WTC11 (cell line): ENCODE measurements at regions not wholly inside any gene's neighbourhood (a gene's known extent, or its start where the extent isn't known, plus 50 kb on each side); places are given as distances from the start of the nearest gene placed in this dataset.

ENCODE experiments used
- ATAC-seq: fragments of 200-7000 bp; cut with Tn5 transposase; 2 replicates; pipeline ENCODE4 v1.10.0; 2021; ENCODE audit warnings: mild to moderate bottlenecking, moderate library complexity
- CTCF ChIA-PET: fragments of 300-600 bp; sonication (Branson Sonifier 250); formaldehyde crosslinking; loops from one replicate; lab custom pipeline; 2021; ENCODE audit warnings: antibody characterized with exemption; lab: Charles Lee
- POLR2A ChIA-PET: fragments of 350-600 bp; sonication (Branson Sonifier 250); formaldehyde crosslinking; loops from one replicate; lab custom pipeline; 2021; ENCODE audit warnings: antibody characterized with exemption; lab: Charles Lee
- DNase-seq: peaks from one replicate; pipeline ENCODE4 v3.0.0; 2021; ENCODE audit warnings: low spot score
- H3K27ac Mint-ChIP-seq: 2 replicates; pipeline ENCODE4 v1.8.0; 2021; ENCODE audit warnings: mixed read lengths
- H3K27me3 Mint-ChIP-seq: 2 replicates; pipeline ENCODE4 v1.8.0; 2021; ENCODE audit warnings: low read depth, mild to moderate bottlenecking, moderate library complexity, mixed read lengths
- H3K36me3 Mint-ChIP-seq: 2 replicates; pipeline ENCODE4 v1.8.0; 2021; ENCODE audit warnings: mixed read lengths
- H3K4me1 Mint-ChIP-seq: 2 replicates; pipeline ENCODE4 v1.8.0; 2022; ENCODE audit warnings: mixed read lengths
- H3K4me3 Mint-ChIP-seq: 2 replicates; pipeline ENCODE4 v1.8.0; 2021; ENCODE audit warnings: mild to moderate bottlenecking, moderate library complexity, mixed read lengths
- H3K9me3 Mint-ChIP-seq: 2 replicates; pipeline ENCODE4 v1.8.0; 2021; ENCODE audit warnings: mixed read lengths
- FOXP1 ChIP-seq: sonication (generic); formaldehyde crosslinking; IDR thresholded peaks from 2 replicates; pipeline ENCODE4 v1.8.0; 2022; ENCODE audit warnings: missing genetic modification reagents, mild to moderate bottlenecking, moderate library complexity, borderline replicate concordance
- GABPB1 ChIP-seq: sonication (generic); formaldehyde crosslinking; IDR thresholded peaks from 2 replicates; pipeline ENCODE4 v1.8.1; 2023; ENCODE audit warnings: mild to moderate bottlenecking, missing genetic modification reagents
- IRF2 ChIP-seq: sonication (generic); formaldehyde crosslinking; IDR thresholded peaks from 2 replicates; pipeline ENCODE4 v1.8.0; 2022; ENCODE audit warnings: low read depth, missing genetic modification reagents, borderline replicate concordance
- JAZF1 ChIP-seq: fragments of 250-450 bp; sonication (Bioruptor Pico); IDR thresholded peaks from 2 replicates; pipeline ENCODE4 v1.9.0; 2021; ENCODE audit warnings: moderate library complexity, mild to moderate bottlenecking, inconsistent platforms
- JUN ChIP-seq: sonication (generic); formaldehyde crosslinking; IDR thresholded peaks from 2 replicates; pipeline ENCODE4 v1.8.0; 2023; ENCODE audit warnings: mild to moderate bottlenecking, missing genetic modification reagents
- MYBL2 ChIP-seq: sonication (generic); formaldehyde crosslinking; IDR thresholded peaks from 2 replicates; pipeline ENCODE4 v1.8.1; 2023; ENCODE audit warnings: mild to moderate bottlenecking, moderate library complexity, missing genetic modification reagents
- NFE2L1 ChIP-seq: sonication (generic); formaldehyde crosslinking; IDR thresholded peaks from 2 replicates; pipeline ENCODE4 v1.8.1; 2023; ENCODE audit warnings: missing genetic modification reagents
- NFYB ChIP-seq: sonication (generic); formaldehyde crosslinking; conservative IDR thresholded peaks from 2 replicates; pipeline ENCODE4 v1.8.0; 2022; ENCODE audit warnings: low read depth, missing genetic modification reagents
- NR1H2 ChIP-seq: sonication (generic); formaldehyde crosslinking; IDR thresholded peaks from 2 replicates; pipeline ENCODE4 v1.9.0; 2021; ENCODE audit warnings: mild to moderate bottlenecking, moderate library complexity, missing genetic modification reagents
- NR3C1 ChIP-seq: sonication (generic); formaldehyde crosslinking; conservative IDR thresholded peaks from 2 replicates; pipeline ENCODE4 v1.8.1; 2023; ENCODE audit warnings: low read depth, mild to moderate bottlenecking, missing genetic modification reagents
- SMAD4 ChIP-seq: sonication (generic); formaldehyde crosslinking; IDR thresholded peaks from 2 replicates; pipeline ENCODE4 v1.8.0; 2022; ENCODE audit warnings: mild to moderate bottlenecking, missing genetic modification reagents
- TEAD4 ChIP-seq: sonication (generic); formaldehyde crosslinking; IDR thresholded peaks from 2 replicates; pipeline ENCODE4 v1.8.0; 2022; ENCODE audit warnings: mild to moderate bottlenecking, missing genetic modification reagents
- ZNF138 ChIP-seq: sonication (generic); formaldehyde crosslinking; conservative IDR thresholded peaks from 2 replicates; pipeline ENCODE4 v1.8.1; 2022; ENCODE audit warnings: mild to moderate bottlenecking, moderate library complexity, missing genetic modification reagents
- ZNF671 ChIP-seq: fragments of 250-450 bp; sonication (Bioruptor Pico); IDR thresholded peaks from 2 replicates; pipeline ENCODE4 v1.8.0; 2021; ENCODE audit warnings: mild to moderate bottlenecking
- TF ChIP-seq, protein P1 (sequence below): fragments of 250-450 bp; sonication (Bioruptor Pico); IDR thresholded peaks from 2 replicates; pipeline ENCODE4 v2.1.2; 2022; ENCODE audit warnings: mild to moderate bottlenecking, moderate library complexity
- TF ChIP-seq, protein P2 (sequence below): sonication (generic); formaldehyde crosslinking; IDR thresholded peaks from 2 replicates; pipeline ENCODE4 v1.8.1; 2023; ENCODE audit warnings: mild to moderate bottlenecking, missing genetic modification reagents, moderate library complexity
- TF ChIP-seq, protein P3 (sequence below): sonication (generic); formaldehyde crosslinking; IDR thresholded peaks from 2 replicates; pipeline ENCODE4 v1.8.1; 2023; ENCODE audit warnings: mild to moderate bottlenecking, missing genetic modification reagents, moderate library complexity
- TF ChIP-seq, protein P4 (sequence below): sonication (generic); formaldehyde crosslinking; IDR thresholded peaks from 2 replicates; pipeline ENCODE4 v1.8.1; 2023; ENCODE audit warnings: mild to moderate bottlenecking, missing genetic modification reagents, borderline replicate concordance
- TF ChIP-seq, protein P5 (sequence below): fragments of 250-450 bp; sonication (Bioruptor Pico); IDR thresholded peaks from 2 replicates; pipeline ENCODE4 v1.9.0; 2021; ENCODE audit warnings: mild to moderate bottlenecking
- TF ChIP-seq, protein P6 (sequence below): sonication (generic); formaldehyde crosslinking; IDR thresholded peaks from 2 replicates; pipeline ENCODE4 v1.8.1; 2022; ENCODE audit warnings: mild to moderate bottlenecking, missing genetic modification reagents, moderate library complexity, borderline replicate concordance

DNA sequence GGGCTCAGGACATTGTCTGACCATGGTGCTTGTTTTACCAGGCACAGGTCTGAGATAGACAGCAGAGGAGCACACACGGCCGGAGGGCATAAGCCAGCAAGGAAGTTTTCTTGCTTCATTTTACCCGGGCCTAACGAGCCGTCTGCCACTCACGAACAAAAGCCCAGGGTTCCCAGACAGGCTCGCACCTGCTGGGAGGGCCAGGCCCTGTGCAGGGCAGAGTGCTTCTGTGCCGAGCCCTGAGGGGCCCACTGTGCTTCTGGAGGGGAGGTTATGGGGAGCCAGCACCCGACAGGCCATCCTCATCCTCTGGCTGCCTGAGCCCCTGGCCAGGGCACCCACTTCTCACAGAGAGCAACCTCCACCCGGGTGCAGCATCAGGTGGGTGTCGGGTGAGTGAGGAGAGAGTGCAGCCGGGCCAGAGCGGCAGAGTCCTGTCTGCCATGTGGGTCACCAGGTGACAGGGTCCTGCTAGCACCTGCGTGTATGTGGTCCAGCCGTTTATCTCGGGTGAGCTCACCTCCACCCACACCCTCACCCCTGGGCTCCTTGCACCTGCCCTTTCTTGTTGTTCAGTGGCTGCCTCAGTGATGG lies 297.9 kb downstream of the NDUFA10 start:
- ChIA-PET CTCF (no interaction called here), POLR2A (no interaction called here)
- no peaks in the 10 kb centered on the region for H3K27me3 Mint-ChIP-seq
- no peak overlapping the region for H3K4me3 Mint-ChIP-seq
- H3K27ac Mint-ChIP-seq = no peak overlapping the region
- no peak for ATAC-seq
- TF ChIP-seq FOXP1 = 0 out of 2 replicates have a peak, but pooled peaks have one; percentile 17
- TF ChIP-seq MYBL2 (CRISPR knock-in tag) = no peak
- H3K4me1 Mint-ChIP-seq = no peaks in the 10 kb centered on the region
- peak; percentile 1 for DNase-seq
- peaks cover 6% of the 10 kb centered on the region; the same call in 1 of the 2 replicates for H3K9me3 Mint-ChIP-seq
- no peaks in the 10 kb centered on the region for H3K36me3 Mint-ChIP-seq

DNA sequence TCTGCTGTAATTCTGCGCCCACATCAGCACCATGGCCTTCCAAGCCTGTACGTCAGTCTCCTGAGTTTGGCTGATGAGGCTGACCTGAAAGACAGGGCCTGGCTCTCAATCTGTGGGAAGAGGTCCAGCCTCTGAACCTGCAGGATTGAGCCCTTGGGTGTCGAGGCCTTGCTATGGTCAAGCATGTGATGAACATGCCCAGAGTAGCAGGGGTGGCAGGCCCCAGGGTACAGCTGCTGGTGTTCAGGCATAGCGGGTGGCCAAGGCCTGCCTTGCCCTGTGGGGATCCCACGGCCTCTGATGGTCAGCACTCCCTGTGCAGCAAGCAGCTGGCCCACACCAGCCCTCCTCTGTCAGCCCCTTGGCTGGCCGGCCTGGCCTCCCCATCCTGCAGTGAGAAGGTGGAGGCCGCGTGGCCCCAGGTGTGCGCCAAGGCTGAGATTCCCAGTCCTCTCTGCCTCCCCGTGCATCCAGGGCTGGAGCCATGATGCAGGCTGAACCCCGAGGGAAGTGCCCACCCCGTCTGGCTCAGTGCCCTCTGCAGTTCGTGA lies 298.4 kb downstream of the NDUFA10 start:
- no peak for DNase-seq
- ChIA-PET CTCF (no interaction called here), POLR2A (no interaction called here)
- no peaks in the 10 kb centered on the region for H3K4me1 Mint-ChIP-seq
- no peak for TF ChIP-seq GABPB1 (CRISPR knock-in tag)
- TF ChIP-seq JAZF1 = no peak
- TF ChIP-seq, protein P1, sequence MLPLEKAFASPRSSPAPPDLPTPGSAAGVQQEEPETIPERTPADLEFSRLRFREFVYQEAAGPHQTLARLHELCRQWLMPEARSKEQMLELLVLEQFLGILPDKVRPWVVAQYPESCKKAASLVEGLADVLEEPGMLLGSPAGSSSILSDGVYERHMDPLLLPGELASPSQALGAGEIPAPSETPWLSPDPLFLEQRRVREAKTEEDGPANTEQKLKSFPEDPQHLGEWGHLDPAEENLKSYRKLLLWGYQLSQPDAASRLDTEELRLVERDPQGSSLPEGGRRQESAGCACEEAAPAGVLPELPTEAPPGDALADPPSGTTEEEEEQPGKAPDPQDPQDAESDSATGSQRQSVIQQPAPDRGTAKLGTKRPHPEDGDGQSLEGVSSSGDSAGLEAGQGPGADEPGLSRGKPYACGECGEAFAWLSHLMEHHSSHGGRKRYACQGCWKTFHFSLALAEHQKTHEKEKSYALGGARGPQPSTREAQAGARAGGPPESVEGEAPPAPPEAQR (CRISPR knock-in tag) = no peak
- TF ChIP-seq NR3C1 (CRISPR knock-in tag) = no peak
- no peak for TF ChIP-seq NR1H2 (CRISPR knock-in tag)
- TF ChIP-seq, protein P2, sequence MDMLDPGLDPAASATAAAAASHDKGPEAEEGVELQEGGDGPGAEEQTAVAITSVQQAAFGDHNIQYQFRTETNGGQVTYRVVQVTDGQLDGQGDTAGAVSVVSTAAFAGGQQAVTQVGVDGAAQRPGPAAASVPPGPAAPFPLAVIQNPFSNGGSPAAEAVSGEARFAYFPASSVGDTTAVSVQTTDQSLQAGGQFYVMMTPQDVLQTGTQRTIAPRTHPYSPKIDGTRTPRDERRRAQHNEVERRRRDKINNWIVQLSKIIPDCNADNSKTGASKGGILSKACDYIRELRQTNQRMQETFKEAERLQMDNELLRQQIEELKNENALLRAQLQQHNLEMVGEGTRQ (CRISPR knock-in tag) = no peak
- no peak for TF ChIP-seq SMAD4 (CRISPR knock-in tag)
- no peak for TF ChIP-seq ZNF138 (CRISPR knock-in tag)
- TF ChIP-seq, protein P3, sequence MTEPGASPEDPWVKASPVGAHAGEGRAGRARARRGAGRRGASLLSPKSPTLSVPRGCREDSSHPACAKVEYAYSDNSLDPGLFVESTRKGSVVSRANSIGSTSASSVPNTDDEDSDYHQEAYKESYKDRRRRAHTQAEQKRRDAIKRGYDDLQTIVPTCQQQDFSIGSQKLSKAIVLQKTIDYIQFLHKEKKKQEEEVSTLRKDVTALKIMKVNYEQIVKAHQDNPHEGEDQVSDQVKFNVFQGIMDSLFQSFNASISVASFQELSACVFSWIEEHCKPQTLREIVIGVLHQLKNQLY (CRISPR knock-in tag) = no peak
- no peak for TF ChIP-seq NFYB (CRISPR knock-in tag)
- TF ChIP-seq TEAD4 (CRISPR knock-in tag) = no peak
- no peak overlapping the region for H3K27ac Mint-ChIP-seq
- no peak overlapping the region for H3K4me3 Mint-ChIP-seq
- H3K9me3 Mint-ChIP-seq = peaks cover 6% of the 10 kb centered on the region; the same call in 1 of the 2 replicates
- ATAC-seq = no peak
- no peaks in the 10 kb centered on the region for H3K36me3 Mint-ChIP-seq
- H3K27me3 Mint-ChIP-seq = no peaks in the 10 kb centered on the region

DNA sequence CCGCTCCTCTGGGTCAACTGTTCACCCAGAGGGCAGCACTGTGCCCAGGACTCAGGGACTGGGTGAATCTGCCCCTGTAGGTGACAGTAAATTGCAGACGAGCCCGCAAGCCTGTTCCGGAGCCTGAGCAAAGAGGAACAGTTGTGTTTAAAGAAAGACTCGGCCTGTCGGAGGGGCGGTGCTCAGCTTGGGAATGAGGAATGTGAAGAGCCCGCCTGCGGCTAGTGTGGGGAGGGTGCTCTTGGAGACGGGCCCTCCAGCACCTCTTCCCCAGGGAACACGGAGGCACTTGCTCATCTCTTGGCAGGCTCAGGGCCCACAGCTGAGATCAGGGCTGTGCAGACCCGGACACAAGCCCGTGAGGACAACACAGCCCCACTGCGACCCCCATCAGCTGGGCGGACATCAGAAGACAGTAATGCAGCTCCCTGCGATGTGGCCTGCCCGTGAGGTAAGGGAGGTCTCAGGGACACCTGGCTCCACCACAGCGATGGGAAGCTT lies 299.0 kb downstream of the NDUFA10 start:
- CTCF ChIA-PET = no interaction called here
- ATAC-seq = no peak
- TF ChIP-seq, protein P4, sequence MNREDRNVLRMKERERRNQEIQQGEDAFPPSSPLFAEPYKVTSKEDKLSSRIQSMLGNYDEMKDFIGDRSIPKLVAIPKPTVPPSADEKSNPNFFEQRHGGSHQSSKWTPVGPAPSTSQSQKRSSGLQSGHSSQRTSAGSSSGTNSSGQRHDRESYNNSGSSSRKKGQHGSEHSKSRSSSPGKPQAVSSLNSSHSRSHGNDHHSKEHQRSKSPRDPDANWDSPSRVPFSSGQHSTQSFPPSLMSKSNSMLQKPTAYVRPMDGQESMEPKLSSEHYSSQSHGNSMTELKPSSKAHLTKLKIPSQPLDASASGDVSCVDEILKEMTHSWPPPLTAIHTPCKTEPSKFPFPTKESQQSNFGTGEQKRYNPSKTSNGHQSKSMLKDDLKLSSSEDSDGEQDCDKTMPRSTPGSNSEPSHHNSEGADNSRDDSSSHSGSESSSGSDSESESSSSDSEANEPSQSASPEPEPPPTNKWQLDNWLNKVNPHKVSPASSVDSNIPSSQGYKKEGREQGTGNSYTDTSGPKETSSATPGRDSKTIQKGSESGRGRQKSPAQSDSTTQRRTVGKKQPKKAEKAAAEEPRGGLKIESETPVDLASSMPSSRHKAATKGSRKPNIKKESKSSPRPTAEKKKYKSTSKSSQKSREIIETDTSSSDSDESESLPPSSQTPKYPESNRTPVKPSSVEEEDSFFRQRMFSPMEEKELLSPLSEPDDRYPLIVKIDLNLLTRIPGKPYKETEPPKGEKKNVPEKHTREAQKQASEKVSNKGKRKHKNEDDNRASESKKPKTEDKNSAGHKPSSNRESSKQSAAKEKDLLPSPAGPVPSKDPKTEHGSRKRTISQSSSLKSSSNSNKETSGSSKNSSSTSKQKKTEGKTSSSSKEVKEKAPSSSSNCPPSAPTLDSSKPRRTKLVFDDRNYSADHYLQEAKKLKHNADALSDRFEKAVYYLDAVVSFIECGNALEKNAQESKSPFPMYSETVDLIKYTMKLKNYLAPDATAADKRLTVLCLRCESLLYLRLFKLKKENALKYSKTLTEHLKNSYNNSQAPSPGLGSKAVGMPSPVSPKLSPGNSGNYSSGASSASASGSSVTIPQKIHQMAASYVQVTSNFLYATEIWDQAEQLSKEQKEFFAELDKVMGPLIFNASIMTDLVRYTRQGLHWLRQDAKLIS = no peak
- TF ChIP-seq NFE2L1 (CRISPR knock-in tag) = no peak
- TF ChIP-seq JUN = no peak
- no peak for TF ChIP-seq ZNF671 (CRISPR knock-in tag)
- TF ChIP-seq, protein P5, sequence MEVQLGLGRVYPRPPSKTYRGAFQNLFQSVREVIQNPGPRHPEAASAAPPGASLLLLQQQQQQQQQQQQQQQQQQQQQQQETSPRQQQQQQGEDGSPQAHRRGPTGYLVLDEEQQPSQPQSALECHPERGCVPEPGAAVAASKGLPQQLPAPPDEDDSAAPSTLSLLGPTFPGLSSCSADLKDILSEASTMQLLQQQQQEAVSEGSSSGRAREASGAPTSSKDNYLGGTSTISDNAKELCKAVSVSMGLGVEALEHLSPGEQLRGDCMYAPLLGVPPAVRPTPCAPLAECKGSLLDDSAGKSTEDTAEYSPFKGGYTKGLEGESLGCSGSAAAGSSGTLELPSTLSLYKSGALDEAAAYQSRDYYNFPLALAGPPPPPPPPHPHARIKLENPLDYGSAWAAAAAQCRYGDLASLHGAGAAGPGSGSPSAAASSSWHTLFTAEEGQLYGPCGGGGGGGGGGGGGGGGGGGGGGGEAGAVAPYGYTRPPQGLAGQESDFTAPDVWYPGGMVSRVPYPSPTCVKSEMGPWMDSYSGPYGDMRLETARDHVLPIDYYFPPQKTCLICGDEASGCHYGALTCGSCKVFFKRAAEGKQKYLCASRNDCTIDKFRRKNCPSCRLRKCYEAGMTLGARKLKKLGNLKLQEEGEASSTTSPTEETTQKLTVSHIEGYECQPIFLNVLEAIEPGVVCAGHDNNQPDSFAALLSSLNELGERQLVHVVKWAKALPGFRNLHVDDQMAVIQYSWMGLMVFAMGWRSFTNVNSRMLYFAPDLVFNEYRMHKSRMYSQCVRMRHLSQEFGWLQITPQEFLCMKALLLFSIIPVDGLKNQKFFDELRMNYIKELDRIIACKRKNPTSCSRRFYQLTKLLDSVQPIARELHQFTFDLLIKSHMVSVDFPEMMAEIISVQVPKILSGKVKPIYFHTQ (CRISPR knock-in tag) = no peak
- TF ChIP-seq, protein P6, sequence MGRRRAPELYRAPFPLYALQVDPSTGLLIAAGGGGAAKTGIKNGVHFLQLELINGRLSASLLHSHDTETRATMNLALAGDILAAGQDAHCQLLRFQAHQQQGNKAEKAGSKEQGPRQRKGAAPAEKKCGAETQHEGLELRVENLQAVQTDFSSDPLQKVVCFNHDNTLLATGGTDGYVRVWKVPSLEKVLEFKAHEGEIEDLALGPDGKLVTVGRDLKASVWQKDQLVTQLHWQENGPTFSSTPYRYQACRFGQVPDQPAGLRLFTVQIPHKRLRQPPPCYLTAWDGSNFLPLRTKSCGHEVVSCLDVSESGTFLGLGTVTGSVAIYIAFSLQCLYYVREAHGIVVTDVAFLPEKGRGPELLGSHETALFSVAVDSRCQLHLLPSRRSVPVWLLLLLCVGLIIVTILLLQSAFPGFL (CRISPR knock-in tag) = no peak
- TF ChIP-seq, protein P2 (CRISPR knock-in tag) = no peak
- TF ChIP-seq IRF2 (CRISPR knock-in tag) = no peak

More for the DNA sequence above, 299.0 kb downstream of the NDUFA10 start:
- Mint-ChIP-seq H3K36me3 (no peaks in the 10 kb centered on the region), H3K9me3 (peaks cover 6% of the 10 kb centered on the region; the same call in 1 of the 2 replicates), H3K4me1 (no peaks in the 10 kb centered on the region), H3K27ac (no peak overlapping the region), H3K27me3 (no peaks in the 10 kb centered on the region), H3K4me3 (no peak overlapping the region)
- no peak for DNase-seq
- POLR2A ChIA-PET = no interaction called here
